OCI-LY1 (cell line): ENCODE measurements at regions not wholly inside any gene's neighbourhood (a gene's known extent, or its start where the extent isn't known, plus 50 kb on each side); places are given as distances from the start of the nearest gene placed in this dataset.

Source experiments
- H2AFZ ChIP-seq: fragments of 200-600 bp; sonication (generic), shearing (Covaris generic); 2 replicates; pipeline ENCODE4 v1.6.0; 2014; ENCODE audit warnings: antibody characterized with exemption, mild to moderate bottlenecking, low read length
- H3F3A ChIP-seq: fragments of 200-600 bp; sonication (generic), shearing (Covaris generic); 2 replicates; pipeline ENCODE4 v1.6.0; 2014; ENCODE audit warnings: mild to moderate bottlenecking, antibody characterized with exemption, low read length, moderate library complexity; ENCODE audit not compliant: insufficient read depth
- H3K27ac ChIP-seq: fragments of 200-600 bp; sonication (generic); 2 replicates; pipeline ENCODE4 v1.5.1; 2014; ENCODE audit warnings: low read length, mixed run types, mild to moderate bottlenecking, low read depth; ENCODE audit not compliant: poor library complexity, severe bottlenecking
- H3K27me3 ChIP-seq: fragments of 200-600 bp; sonication (generic); 2 replicates; pipeline ENCODE4 v1.6.0; 2014; ENCODE audit warnings: antibody characterized with exemption, mild to moderate bottlenecking, low read length, moderate library complexity; ENCODE audit not compliant: insufficient read depth
- H3K36me3 ChIP-seq: fragments of 200-600 bp; sonication (generic); 2 replicates; pipeline ENCODE4 v1.6.1; 2014; ENCODE audit warnings: mild to moderate bottlenecking, antibody characterized with exemption, low read length, moderate library complexity, mixed read lengths; ENCODE audit not compliant: insufficient read depth
- H3K4me1 ChIP-seq: fragments of 200-600 bp; sonication (generic); 2 replicates; pipeline ENCODE4 v1.5.1; 2014; ENCODE audit warnings: mild to moderate bottlenecking, low read length, moderate library complexity; ENCODE audit not compliant: insufficient read depth, severe bottlenecking
- H3K4me2 ChIP-seq: fragments of 200-600 bp; sonication (generic), shearing (Covaris generic); 2 replicates; pipeline ENCODE4 v1.6.1; 2014; ENCODE audit warnings: low read length
- H3K4me3 ChIP-seq: fragments of 200-600 bp; sonication (generic); 2 replicates; pipeline ENCODE4 v1.5.1; 2014; ENCODE audit warnings: low read length, low read depth, mild to moderate bottlenecking, mixed read lengths; ENCODE audit not compliant: poor library complexity, severe bottlenecking
- H3K79me2 ChIP-seq: fragments of 200-600 bp; shearing (Covaris generic); 2 replicates; pipeline ENCODE4 v1.6.1; 2016; ENCODE audit warnings: mixed run types, low read length, mixed read lengths; ENCODE audit not compliant: insufficient read depth
- H3K9ac ChIP-seq: fragments of 200-600 bp; sonication (generic), shearing (Covaris generic); 2 replicates; pipeline ENCODE4 v1.6.1; 2014; ENCODE audit warnings: mild to moderate bottlenecking, low read length, mixed read lengths
- H3K9me2 ChIP-seq: fragments of 200-600 bp; sonication (generic), shearing (Covaris generic); 2 replicates; pipeline ENCODE4 v1.6.1; 2014; ENCODE audit warnings: low read depth, mild to moderate bottlenecking, low read length, mixed read lengths
- H3K9me3 ChIP-seq: fragments of 200-600 bp; shearing (Covaris generic); 2 replicates; pipeline ENCODE4 v1.6.1; 2014; ENCODE audit warnings: low read length, mixed read lengths
- H4K20me1 ChIP-seq: fragments of 200-600 bp; sonication (generic), shearing (Covaris generic); 2 replicates; pipeline ENCODE4 v1.6.0; 2016; ENCODE audit warnings: mild to moderate bottlenecking, low read length; ENCODE audit not compliant: insufficient read depth
- CTCF ChIP-seq: fragments of 200-600 bp; sonication (generic), shearing (Covaris generic); IDR thresholded peaks from 2 replicates; pipeline ENCODE4 v1.5.1; 2017; ENCODE audit warnings: mild to moderate bottlenecking, antibody characterized with exemption, low read length, moderate library complexity, mixed read lengths
- EZH2 ChIP-seq: fragments of 200-600 bp; sonication (generic), shearing (Covaris generic); IDR thresholded peaks from 2 replicates; pipeline ENCODE4 v1.8.0; 2017; ENCODE audit warnings: borderline replicate concordance, mixed run types, mild to moderate bottlenecking, antibody characterized with exemption, low read length, moderate library complexity, mixed read lengths

GRCh38 chr19:30896554-30896953 lies 452.7 kb downstream of the TSHZ3 start:
- Histone ChIP-seq H3K9ac (no peak overlapping the region), H3K4me2 (no peak overlapping the region), H2AFZ (no peak overlapping the region), H4K20me1 (no peaks in the 10 kb centered on the region), H3K27me3 (no peaks in the 10 kb centered on the region), H3K9me2 (no peaks in the 10 kb centered on the region), H3K27ac (no peak overlapping the region), H3K79me2 (no peaks in the 10 kb centered on the region), H3K36me3 (no peaks in the 10 kb centered on the region), H3K4me1 (no peaks in the 10 kb centered on the region), H3F3A (no peaks in the 10 kb centered on the region), H3K4me3 (no peak overlapping the region), H3K9me3 (no peaks in the 10 kb centered on the region)
- TF ChIP-seq EZH2 (no peak), CTCF (no peak)

- H3K27me3 ChIP-seq = no peaks in the 10 kb centered on the region
- no peaks in the 10 kb centered on the region for H4K20me1 ChIP-seq
- H2AFZ ChIP-seq = no peak overlapping the region
- H3K9ac ChIP-seq = no peak overlapping the region
- H3K27ac ChIP-seq = no peak overlapping the region
- no peak overlapping the region for H3K4me3 ChIP-seq
- H3K79me2 ChIP-seq = no peaks in the 10 kb centered on the region
- no peaks in the 10 kb centered on the region for H3K4me1 ChIP-seq
- no peaks in the 10 kb centered on the region for H3K9me2 ChIP-seq
- TF ChIP-seq CTCF = 0 out of 2 replicates have a peak, but pooled peaks have one; percentile 10
- no peak for TF ChIP-seq EZH2
- H3K36me3 ChIP-seq = no peaks in the 10 kb centered on the region
- H3K4me2 ChIP-seq = no peak overlapping the region
- no peaks in the 10 kb centered on the region for H3K9me3 ChIP-seq
- no peaks in the 10 kb centered on the region for H3F3A ChIP-seq
Observed at GRCh38 chr19:30895946-30896345, 453.3 kb downstream of the TSHZ3 start.

GRCh38 chr19:30891051-30891450 lies 458.2 kb downstream of the TSHZ3 start:
- no peaks in the 10 kb centered on the region for H3K27me3 ChIP-seq
- TF ChIP-seq EZH2 (no peak), CTCF (no peak)
- no peaks in the 10 kb centered on the region for H3K4me1 ChIP-seq
- no peaks in the 10 kb centered on the region for H3K36me3 ChIP-seq
- no peak overlapping the region for H3K27ac ChIP-seq
- H3K4me2 ChIP-seq = no peak overlapping the region
- no peaks in the 10 kb centered on the region for H3K79me2 ChIP-seq
- no peaks in the 10 kb centered on the region for H4K20me1 ChIP-seq
- H3K9me2 ChIP-seq = no peaks in the 10 kb centered on the region
- H3F3A ChIP-seq = no peaks in the 10 kb centered on the region
- no peak overlapping the region for H3K9ac ChIP-seq
- no peak overlapping the region for H2AFZ ChIP-seq
- no peaks in the 10 kb centered on the region for H3K9me3 ChIP-seq
- no peak overlapping the region for H3K4me3 ChIP-seq
